HG02642 (cell line): ENCODE measurements at regions not wholly inside any gene's neighbourhood (a gene's known extent, or its start where the extent isn't known, plus 50 kb on each side); places are given as distances from the start of the nearest gene placed in this dataset.

Source experiments
- ATAC-seq: cut with Tn5 transposase; IDR thresholded peaks from one replicate; pipeline ENCODE4 v1.9.1; 2021; ENCODE audit warnings: mild to moderate bottlenecking; ENCODE audit not compliant: unreplicated experiment, poor library complexity

- ATAC-seq, result no peak
These were observed 185.7 kb upstream of the ZEB2 start for GRCh38 chr2:144705328-144706245.

GRCh38 chr2:144704709-144705095 lies 184.8 kb upstream of the ZEB2 start:
- no peak for ATAC-seq

GRCh38 chr2:144703852-144704708 lies 184.2 kb upstream of the ZEB2 start:
- ATAC-seq, result no peak

- ATAC-seq, result no peak
These were observed 182.1 kb upstream of the ZEB2 start for GRCh38 chr2:144702051-144702450.

- ATAC-seq, result no peak
These were observed 181.3 kb upstream of the ZEB2 start for GRCh38 chr2:144701259-144701658.

GRCh38 chr2:144698156-144698555 lies 178.2 kb upstream of the ZEB2 start:
- no peak for ATAC-seq

- ATAC-seq, result no peak
These were observed 175.7 kb upstream of the ZEB2 start for GRCh38 chr2:144695657-144696056.

- no peak for ATAC-seq
These were observed 174.5 kb upstream of the ZEB2 start for GRCh38 chr2:144694456-144694855.

- no peak for ATAC-seq
These were observed 173.3 kb upstream of the ZEB2 start for GRCh38 chr2:144693179-144693578.

- no peak for ATAC-seq
These were observed 172.7 kb upstream of the ZEB2 start for GRCh38 chr2:144692661-144693060.

- no peak for ATAC-seq
These were observed 170.9 kb upstream of the ZEB2 start for GRCh38 chr2:144690771-144691170.

GRCh38 chr2:144686518-144687215 lies 166.7 kb upstream of the ZEB2 start:
- ATAC-seq, result no peak

- no peak for ATAC-seq
These were observed 164.0 kb upstream of the ZEB2 start for GRCh38 chr2:144683966-144684365.

- ATAC-seq, result no peak
These were observed 163.3 kb upstream of the ZEB2 start for GRCh38 chr2:144683107-144683753.

GRCh38 chr2:144682248-144682647 lies 162.3 kb upstream of the ZEB2 start:
- no peak for ATAC-seq

GRCh38 chr2:144681389-144681788 lies 161.5 kb upstream of the ZEB2 start:
- no peak for ATAC-seq

- no peak for ATAC-seq
These were observed 160.0 kb upstream of the ZEB2 start for GRCh38 chr2:144679942-144680341.

GRCh38 chr2:144678736-144679135 lies 158.8 kb upstream of the ZEB2 start:
- ATAC-seq, result no peak

GRCh38 chr2:144675731-144676130 lies 155.8 kb upstream of the ZEB2 start:
- ATAC-seq, result no peak

- ATAC-seq, result no peak
These were observed 155.4 kb upstream of the ZEB2 start for GRCh38 chr2:144675331-144675730.
